Kidney tubule cell (primary cell): ENCODE measurements at regions not wholly inside any gene's neighbourhood (a gene's known extent, or its start where the extent isn't known, plus 50 kb on each side); places are given as distances from the start of the nearest gene placed in this dataset.
"Not testable (repeated sequence)": the region's sequence is repeated elsewhere in the genome, so short reads cannot be mapped to it uniquely, and the experiment has no call there.

Experiments
- DNase-seq: peaks from one replicate; pipeline ENCODE4 v3.0.0-alpha.2; 2018; ENCODE audit warnings: low spot score

GRCh38 chrX:36683507-36683906, 324.7 kb upstream of the FAM47C start:
- DNase-seq = no peak

GRCh38 chrX:36684053-36684452, 324.1 kb upstream of the FAM47C start:
- DNase-seq = no peak

GRCh38 chrX:36721990-36722389, 286.2 kb upstream of the FAM47C start:
- DNase-seq = no peak

GRCh38 chrX:36753602-36754001, 254.6 kb upstream of the FAM47C start:
- DNase-seq = no peak

GRCh38 chrX:36787752-36788151, 220.4 kb upstream of the FAM47C start:
- no peak for DNase-seq

- DNase-seq = no peak
Measured at GRCh38 chrX:36803151-36803550, 205.0 kb upstream of the FAM47C start.

GRCh38 chrX:36804066-36804465, 204.1 kb upstream of the FAM47C start:
- no peak for DNase-seq

GRCh38 chrX:36844857-36845256, 163.3 kb upstream of the FAM47C start:
- no peak for DNase-seq

GRCh38 chrX:36847496-36847895, 160.7 kb upstream of the FAM47C start:
- no peak for DNase-seq

GRCh38 chrX:36849407-36849806, 158.8 kb upstream of the FAM47C start:
- DNase-seq = no peak

- peak; percentile 2 for DNase-seq
Measured at GRCh38 chrX:36856849-36857248, 151.3 kb upstream of the FAM47C start.

- no peak for DNase-seq
Measured at GRCh38 chrX:36859231-36859630, 148.9 kb upstream of the FAM47C start.

- DNase-seq = no peak
Measured at GRCh38 chrX:36861601-36862000, 146.6 kb upstream of the FAM47C start.

- peak; percentile 50 for DNase-seq
Measured at GRCh38 chrX:36867143-36867542, 141.0 kb upstream of the FAM47C start.

- DNase-seq = no peak
Measured at GRCh38 chrX:36868592-36868991, 139.6 kb upstream of the FAM47C start.

GRCh38 chrX:36869457-36869856, 138.7 kb upstream of the FAM47C start:
- DNase-seq = no peak

- no peak for DNase-seq
Measured at GRCh38 chrX:36897690-36898089, 110.5 kb upstream of the FAM47C start.

GRCh38 chrX:36898301-36898700, 109.9 kb upstream of the FAM47C start:
- DNase-seq = peak; percentile 22

GRCh38 chrX:36904561-36904960, 103.6 kb upstream of the FAM47C start:
- not testable (repeated sequence) for DNase-seq

GRCh38 chrX:36908801-36909675, 99.1 kb upstream of the FAM47C start:
- DNase-seq = peak; percentile 51

- DNase-seq = peak; percentile 9
Measured at GRCh38 chrX:36909676-36910030, 98.5 kb upstream of the FAM47C start.

GRCh38 chrX:36913551-36913950, 94.6 kb upstream of the FAM47C start:
- DNase-seq = no peak

- no peak for DNase-seq
Measured at GRCh38 chrX:36916941-36917340, 91.2 kb upstream of the FAM47C start.

GRCh38 chrX:36927712-36928111, 80.5 kb upstream of the FAM47C start:
- no peak for DNase-seq
